GM23338 (cell line): ENCODE measurements at regions not wholly inside any gene's neighbourhood (a gene's known extent, or its start where the extent isn't known, plus 50 kb on each side); places are given as distances from the start of the nearest gene placed in this dataset.

Experiments used
- ATAC-seq: fragments of 200-7000 bp; cut with Tn5 transposase; 3 replicates; pipeline ENCODE4 v1.9.1; 2020
- DNase-seq: peaks from one replicate; pipeline ENCODE4 v3.0.0-alpha.2; 2015; ENCODE audit warnings: low spot score
- H2AFZ ChIP-seq: fragments of 200-600 bp; sonication (generic); 2 replicates; pipeline ENCODE4 v1.8.0; 2016; ENCODE audit warnings: antibody characterized with exemption, mild to moderate bottlenecking, moderate library complexity
- H3F3A ChIP-seq: fragments of 200-600 bp; sonication (generic); replicated peaks from 2 replicates; pipeline ENCODE4 v1.8.0; 2017; ENCODE audit warnings: antibody characterized with exemption, mixed run types, low read depth
- H3K27ac ChIP-seq: fragments of 200-600 bp; sonication (generic); 2 replicates; pipeline ENCODE4 v1.6.1; 2016; ENCODE audit warnings: low read depth
- H3K27me3 ChIP-seq: fragments of 200-600 bp; sonication (generic); 2 replicates; pipeline ENCODE4 v1.8.0; 2016; ENCODE audit warnings: mild to moderate bottlenecking, mixed run types, moderate library complexity; ENCODE audit not compliant: insufficient read depth
- H3K36me3 ChIP-seq: fragments of 200-600 bp; sonication (generic); 2 replicates; pipeline ENCODE4 v1.8.0; 2016; ENCODE audit warnings: mild to moderate bottlenecking; ENCODE audit not compliant: insufficient read depth
- H3K4me1 ChIP-seq: fragments of 200-600 bp; sonication (generic); 2 replicates; pipeline ENCODE4 v1.8.0; 2016; ENCODE audit warnings: mild to moderate bottlenecking, moderate library complexity; ENCODE audit not compliant: insufficient read depth
- H3K4me2 ChIP-seq: fragments of 200-600 bp; sonication (generic); 2 replicates; pipeline ENCODE4 v1.7.1; 2017; ENCODE audit warnings: mixed run types
- H3K4me3 ChIP-seq: fragments of 200-600 bp; sonication (generic); 2 replicates; pipeline ENCODE4 v1.6.1; 2016; ENCODE audit warnings: mixed run types
- H3K79me2 ChIP-seq: fragments of 200-600 bp; sonication (generic); replicated peaks from 2 replicates; pipeline ENCODE4 v1.8.0; 2017; ENCODE audit warnings: mild to moderate bottlenecking; ENCODE audit not compliant: insufficient read depth
- H3K9me2 ChIP-seq: fragments of 200-600 bp; sonication (generic); 2 replicates; pipeline ENCODE4 v1.8.0; 2017; ENCODE audit not compliant: insufficient read depth
- H4K20me1 ChIP-seq: fragments of 200-600 bp; sonication (generic); replicated peaks from 2 replicates; pipeline ENCODE4 v1.8.0; 2017; ENCODE audit warnings: mild to moderate bottlenecking; ENCODE audit not compliant: insufficient read depth
- H3K27ac Mint-ChIP-seq: 2 replicates; pipeline ENCODE4 v1.8.0; 2020; ENCODE audit warnings: inconsistent platforms, mild to moderate bottlenecking, moderate library complexity, mixed read lengths
- H3K27me3 Mint-ChIP-seq: 3 replicates; pipeline ENCODE4 v1.8.0; 2022; ENCODE audit warnings: low read depth, mild to moderate bottlenecking, moderate library complexity, mixed read lengths, inconsistent platforms; ENCODE audit not compliant: insufficient read depth, poor library complexity
- H3K36me3 Mint-ChIP-seq: 3 replicates; pipeline ENCODE4 v1.8.0; 2021; ENCODE audit warnings: low read depth, mild to moderate bottlenecking, inconsistent platforms, moderate library complexity, mixed read lengths
- H3K4me1 Mint-ChIP-seq: 3 replicates; pipeline ENCODE4 v1.8.0; 2020; ENCODE audit warnings: mild to moderate bottlenecking, inconsistent platforms, mixed read lengths
- H3K4me3 Mint-ChIP-seq: 3 replicates; pipeline ENCODE4 v1.8.0; 2021; ENCODE audit warnings: moderate library complexity, mild to moderate bottlenecking, inconsistent platforms, mixed read lengths
- H3K9me3 Mint-ChIP-seq: 3 replicates; pipeline ENCODE4 v1.8.0; 2020; ENCODE audit warnings: moderate library complexity, mild to moderate bottlenecking, inconsistent platforms, mixed read lengths
- CREB1 ChIP-seq: fragments of 250-450 bp; sonication (Bioruptor Pico); IDR thresholded peaks from 2 replicates; pipeline ENCODE4 v1.5.0; 2020; ENCODE audit warnings: low read depth, mild to moderate bottlenecking, moderate library complexity
- CTCF ChIP-seq, 2 experiments: fragments of 200-600 bp in 1 of 2; sonication (generic) in 1 of 2; conservative IDR thresholded peaks; 2 replicates each; pipeline versions ENCODE4 v1.5.1 to v1.6.1; 2016 to 2017; ENCODE audit warnings: antibody characterized with exemption in 2 of 2, low read depth in 2 of 2, mild to moderate bottlenecking in 2 of 2, moderate library complexity in 1 of 2
- ETS1 ChIP-seq: IDR thresholded peaks from 2 replicates; pipeline ENCODE4 v1.6.1; 2016; ENCODE audit warnings: antibody characterized with exemption
- EZH2 ChIP-seq: fragments of 200-600 bp; sonication (generic); IDR thresholded peaks from one replicate; pipeline ENCODE4 v1.8.0; 2017; ENCODE audit warnings: antibody characterized with exemption, mild to moderate bottlenecking, low read depth; ENCODE audit not compliant: unreplicated experiment
- NANOG ChIP-seq: IDR thresholded peaks from 2 replicates; pipeline ENCODE4 v1.6.1; 2016; ENCODE audit warnings: antibody characterized with exemption, borderline replicate concordance
- STAT1 ChIP-seq: IDR thresholded peaks from one replicate; pipeline ENCODE4 v1.6.1; 2016; ENCODE audit warnings: antibody characterized with exemption; ENCODE audit not compliant: unreplicated experiment
- ZNF114 ChIP-seq: fragments of 250-450 bp; sonication (Bioruptor Pico); IDR thresholded peaks from 2 replicates; pipeline ENCODE4 v1.5.0; 2020; ENCODE audit warnings: mild to moderate bottlenecking, moderate library complexity
- ZNF331 ChIP-seq: fragments of 250-450 bp; sonication (Bioruptor Pico); IDR thresholded peaks from 2 replicates; pipeline ENCODE4 v1.5.0; 2020; ENCODE audit warnings: low read depth, mild to moderate bottlenecking, moderate library complexity
- ZNF462 ChIP-seq: fragments of 250-450 bp; sonication (Bioruptor Pico); IDR thresholded peaks from 2 replicates; pipeline ENCODE4 v1.5.0; 2020; ENCODE audit warnings: mild to moderate bottlenecking, moderate library complexity

- peaks cover 25% of the 10 kb centered on the region for H3K4me1 Mint-ChIP-seq
- H3K36me3 Mint-ChIP-seq: peaks cover 20% of the 10 kb centered on the region
- ATAC-seq (peak; percentile 64), DNase-seq (peak; percentile 44)
- Histone ChIP-seq H3K4me3 (no peak overlapping the region), H3F3A (no peaks in the 10 kb centered on the region), H3K4me1 (peaks cover 6% of the 10 kb centered on the region; the same call in 1 of the 2 replicates), H4K20me1 (no peaks in the 10 kb centered on the region), H3K27me3 (no peaks in the 10 kb centered on the region), H3K79me2 (no peaks in the 10 kb centered on the region), H2AFZ (peak overlapping the region; percentile 43; the same call in 1 of the 2 replicates), H3K27ac (no peak overlapping the region), H3K4me2 (peak overlapping the region; percentile 26; the same call in 1 of the 2 replicates), H3K9me2 (no peaks in the 10 kb centered on the region), H3K36me3 (peaks cover 3% of the 10 kb centered on the region; the same call in 1 of the 2 replicates)
- peaks cover 25% of the 10 kb centered on the region for H3K27me3 Mint-ChIP-seq
- TF ChIP-seq STAT1 (no peak), ZNF331 (CRISPR knock-in tag) (no peak), NANOG (no peak), ETS1 (no peak), CREB1 (no peak), ZNF462 (no peak), EZH2 (no peak), CTCF (conservative IDR thresholded peaks at IDR 0.05; ENCODE audit: low read depth in 2 of 2) (no peak), ZNF114 (CRISPR knock-in tag) (no peak)
- no peak overlapping the region for H3K4me3 Mint-ChIP-seq
- H3K27ac Mint-ChIP-seq: no peak overlapping the region
- H3K9me3 Mint-ChIP-seq: peaks cover 35% of the 10 kb centered on the region
These were observed 224.0 kb upstream of the TNRC6C start for GRCh38 chr17:77734371-77735080.
